Brain microvascular endothelial cell (primary cell): ENCODE measurements at regions not wholly inside any gene's neighbourhood (a gene's known extent, or its start where the extent isn't known, plus 50 kb on each side); places are given as distances from the start of the nearest gene placed in this dataset.

Experiments used
- DNase-seq: peaks from one replicate; pipeline ENCODE4 v3.0.0-alpha.2; 2020
- H3K27ac ChIP-seq: fragments of 250-450 bp; sonication (Bioruptor Pico); 2 replicates; pipeline ENCODE4 v1.5.1; 2020; ENCODE audit warnings: mild to moderate bottlenecking, moderate library complexity
- H3K27me3 ChIP-seq: fragments of 250-450 bp; sonication (Bioruptor Pico); replicated peaks from 2 replicates; pipeline ENCODE4 v1.5.1; 2020; ENCODE audit warnings: mild to moderate bottlenecking
- H3K36me3 ChIP-seq: fragments of 250-450 bp; sonication (Bioruptor Pico); replicated peaks from 2 replicates; pipeline ENCODE4 v1.5.1; 2020; ENCODE audit warnings: mild to moderate bottlenecking
- H3K4me3 ChIP-seq: 2 replicates; pipeline ENCODE4 v1.5.1; 2011; ENCODE audit warnings: low read depth, mild to moderate bottlenecking, control low read depth, low read length, moderate library complexity
- in situ Hi-C: cut with HindIII; loops from 2 replicates; pipeline ENCODE4 v1.10.0; 2017; ENCODE audit warnings: low sequenced_read_pairs, low pct_ligation_motif_present
- TF ChIP-seq, protein P1 (sequence below): IDR thresholded peaks from 2 replicates; pipeline ENCODE4 v1.5.1; 2011; ENCODE audit warnings: low read depth, mild to moderate bottlenecking, moderate library complexity, low read length, control low read depth, inconsistent platforms; ENCODE audit errors: missing control alignments

DNA sequence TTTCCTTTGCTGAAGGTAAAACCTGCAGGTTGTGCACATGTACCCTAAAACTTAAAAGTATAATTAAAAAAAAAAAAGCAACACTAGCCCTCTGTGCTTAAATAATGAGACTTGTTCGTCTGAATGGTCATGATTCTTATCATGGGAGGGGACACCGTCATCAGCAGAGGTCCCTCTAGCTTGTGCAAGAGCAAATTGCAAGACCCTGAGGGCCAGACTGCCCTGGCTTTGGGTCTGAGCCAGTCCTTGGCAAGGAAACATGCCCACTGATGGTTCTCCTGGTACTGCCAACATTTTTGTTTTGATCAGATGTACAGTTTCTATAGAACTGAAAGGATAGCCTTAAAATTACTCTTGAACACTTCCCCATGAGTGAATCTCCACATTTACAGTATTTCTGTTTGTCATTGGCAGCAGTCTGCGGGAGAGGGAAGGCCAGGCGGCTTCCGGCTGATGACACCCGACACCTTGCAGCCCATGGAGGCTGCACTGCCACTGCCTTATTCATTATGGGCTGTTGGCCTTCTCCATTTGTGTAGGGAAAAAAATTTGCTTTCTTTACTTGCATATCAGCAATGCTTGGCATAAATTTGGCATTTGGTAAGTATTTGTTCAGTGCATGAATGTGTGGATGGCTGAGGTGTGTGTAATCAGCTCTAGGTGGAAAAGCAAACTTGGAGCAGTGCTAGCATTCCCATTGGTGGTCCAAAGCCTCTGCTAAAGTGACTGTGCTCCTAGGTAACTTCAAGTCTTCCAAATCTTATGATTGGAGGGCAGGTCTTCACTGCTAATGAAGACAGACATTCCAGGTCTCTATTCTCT, 161.6 kb upstream of the ALKAL2 start:
- Histone ChIP-seq H3K36me3 (no peaks in the 10 kb centered on the region), H3K4me3 (no peak overlapping the region), H3K27ac (no peak overlapping the region), H3K27me3 (no peaks in the 10 kb centered on the region)
- TF ChIP-seq, protein P1, sequence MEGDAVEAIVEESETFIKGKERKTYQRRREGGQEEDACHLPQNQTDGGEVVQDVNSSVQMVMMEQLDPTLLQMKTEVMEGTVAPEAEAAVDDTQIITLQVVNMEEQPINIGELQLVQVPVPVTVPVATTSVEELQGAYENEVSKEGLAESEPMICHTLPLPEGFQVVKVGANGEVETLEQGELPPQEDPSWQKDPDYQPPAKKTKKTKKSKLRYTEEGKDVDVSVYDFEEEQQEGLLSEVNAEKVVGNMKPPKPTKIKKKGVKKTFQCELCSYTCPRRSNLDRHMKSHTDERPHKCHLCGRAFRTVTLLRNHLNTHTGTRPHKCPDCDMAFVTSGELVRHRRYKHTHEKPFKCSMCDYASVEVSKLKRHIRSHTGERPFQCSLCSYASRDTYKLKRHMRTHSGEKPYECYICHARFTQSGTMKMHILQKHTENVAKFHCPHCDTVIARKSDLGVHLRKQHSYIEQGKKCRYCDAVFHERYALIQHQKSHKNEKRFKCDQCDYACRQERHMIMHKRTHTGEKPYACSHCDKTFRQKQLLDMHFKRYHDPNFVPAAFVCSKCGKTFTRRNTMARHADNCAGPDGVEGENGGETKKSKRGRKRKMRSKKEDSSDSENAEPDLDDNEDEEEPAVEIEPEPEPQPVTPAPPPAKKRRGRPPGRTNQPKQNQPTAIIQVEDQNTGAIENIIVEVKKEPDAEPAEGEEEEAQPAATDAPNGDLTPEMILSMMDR: no peak
- DNase-seq: no peak
- in situ Hi-C loops: no loop called here

DNA sequence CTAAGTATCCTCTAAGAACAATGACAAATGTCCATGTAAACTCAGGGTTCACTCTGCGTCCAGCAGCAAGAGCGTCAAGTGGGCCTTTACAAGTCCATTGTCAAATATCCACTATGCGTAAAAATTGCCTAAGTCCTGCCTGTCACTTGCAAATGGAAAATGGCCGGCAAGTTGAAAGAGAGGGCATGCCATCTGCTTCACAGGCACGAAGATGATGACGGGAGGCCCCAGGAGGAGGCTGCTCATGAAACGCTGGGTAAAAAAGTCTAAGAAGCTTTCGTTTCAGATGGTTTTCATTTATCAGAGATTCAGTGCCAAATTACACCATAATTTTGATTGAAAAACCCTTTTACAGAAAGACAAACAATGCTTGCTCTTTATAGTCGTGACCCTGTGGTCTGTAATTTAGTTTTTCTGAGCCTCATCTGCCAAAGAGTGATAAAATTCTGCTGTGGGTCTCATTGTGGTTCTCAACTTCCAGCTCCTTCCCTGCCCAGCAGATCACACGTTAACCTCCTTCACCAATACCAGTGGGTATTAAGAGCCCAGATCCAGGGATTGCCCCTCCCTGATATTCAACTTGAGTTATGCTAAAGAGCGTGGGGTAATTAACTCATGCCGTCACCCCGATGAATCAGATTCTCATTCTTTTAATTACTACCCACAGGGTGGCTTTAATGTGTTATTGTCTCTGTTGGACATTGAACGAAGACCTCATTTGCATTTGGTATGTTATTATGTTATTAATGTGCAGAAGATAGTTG, 160.2 kb upstream of the ALKAL2 start:
- Histone ChIP-seq H3K4me3 (no peak overlapping the region), H3K27ac (no peak overlapping the region), H3K27me3 (no peaks in the 10 kb centered on the region), H3K36me3 (no peaks in the 10 kb centered on the region)
- in situ Hi-C loops: no loop called here
- TF ChIP-seq, protein P1: no peak
- no peak for DNase-seq

DNA sequence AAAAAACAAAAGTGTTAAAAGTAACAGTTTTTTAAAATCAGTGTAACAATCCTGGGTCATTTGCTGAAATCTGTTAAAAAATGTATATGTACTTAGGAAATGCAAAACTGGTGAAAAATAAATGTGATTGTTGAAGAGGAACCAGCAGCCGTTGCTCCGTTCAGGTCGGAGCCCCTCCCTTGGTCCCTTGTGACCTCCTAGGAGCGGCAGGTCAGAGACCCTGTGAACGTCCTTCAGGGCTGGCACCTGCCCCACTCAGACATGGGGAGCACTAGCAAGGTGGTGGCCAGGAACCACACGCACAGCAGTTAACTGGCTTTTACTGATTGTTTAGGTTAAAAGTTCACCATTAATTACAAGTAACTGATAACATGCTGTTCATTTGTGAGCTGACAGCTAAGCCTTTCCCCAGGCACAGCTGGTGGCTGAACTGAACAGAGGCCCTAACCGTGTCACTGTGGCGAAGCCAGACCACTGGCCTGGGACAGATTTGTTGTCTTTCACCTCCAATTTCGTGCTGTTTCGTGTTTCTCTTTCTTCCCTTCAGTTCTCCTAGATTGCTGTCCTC, 159.2 kb upstream of the ALKAL2 start:
- H3K27ac ChIP-seq: no peak overlapping the region
- no peak overlapping the region for H3K4me3 ChIP-seq
- TF ChIP-seq, protein P1: no peak
- H3K27me3 ChIP-seq: no peaks in the 10 kb centered on the region
- no peaks in the 10 kb centered on the region for H3K36me3 ChIP-seq
- in situ Hi-C loops: no loop called here
- no peak for DNase-seq

GRCh38 chr2:446303-446874, 158.5 kb upstream of the ALKAL2 start:
- H3K36me3 ChIP-seq: no peaks in the 10 kb centered on the region
- TF ChIP-seq, protein P1: no peak
- H3K27ac ChIP-seq: no peak overlapping the region
- no peaks in the 10 kb centered on the region for H3K27me3 ChIP-seq
- no peak for DNase-seq
- H3K4me3 ChIP-seq: no peak overlapping the region
- in situ Hi-C loops: no loop called here

DNA sequence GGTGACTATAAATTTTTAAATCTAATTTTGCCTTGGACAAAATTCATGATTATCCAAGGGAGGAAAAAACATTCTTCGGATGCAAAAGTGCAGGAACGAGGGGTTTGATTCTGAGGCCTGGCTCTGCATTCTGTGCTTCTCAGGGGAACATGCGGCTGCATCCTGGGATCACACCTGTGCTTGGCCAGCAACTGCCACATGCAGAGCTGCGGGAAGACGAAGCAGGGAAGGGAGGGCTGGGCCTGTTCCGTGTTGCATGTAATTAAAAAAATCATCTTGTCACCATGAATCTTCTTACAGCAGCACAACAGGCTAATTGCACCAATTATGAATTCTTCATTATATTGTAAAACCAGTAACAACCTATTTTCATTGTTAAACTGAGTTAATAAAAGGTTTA, 158.0 kb upstream of the ALKAL2 start:
- TF ChIP-seq, protein P1: no peak
- Histone ChIP-seq H3K27me3 (no peaks in the 10 kb centered on the region), H3K36me3 (no peaks in the 10 kb centered on the region), H3K27ac (no peak overlapping the region), H3K4me3 (no peak overlapping the region)
- no peak for DNase-seq
- in situ Hi-C loops: no loop called here
